Mammary epithelial cell (primary cell): ENCODE measurements at regions not wholly inside any gene's neighbourhood (a gene's known extent, or its start where the extent isn't known, plus 50 kb on each side); places are given as distances from the start of the nearest gene placed in this dataset.
"Not testable (repeated sequence)": the region's sequence is repeated elsewhere in the genome, so short reads cannot be mapped to it uniquely, and the experiment has no call there.

Experiments
- EZH2 ChIP-seq: IDR thresholded peaks from 2 replicates; pipeline ENCODE4 v1.6.1; 2012; ENCODE audit warnings: low read length, inconsistent platforms, borderline replicate concordance
- TF ChIP-seq, protein P1 (sequence below), 2 donors: IDR thresholded peaks in 1 of 2; conservative IDR thresholded peaks in 1 of 2; 2 replicates each; pipeline ENCODE4 v1.5.1; 2011 to 2012; ENCODE audit warnings: inconsistent platforms in 2 of 2, low read length in 2 of 2, mild to moderate bottlenecking in 2 of 2, control low read depth in 1 of 2, low read depth in 1 of 2; ENCODE audit not compliant: insufficient read depth in 1 of 2; ENCODE audit errors: extremely low read depth in 1 of 2

GRCh38 chr22:22774762-22775161, 112.9 kb upstream of the IGLL5 start:
- TF ChIP-seq, protein P1, sequence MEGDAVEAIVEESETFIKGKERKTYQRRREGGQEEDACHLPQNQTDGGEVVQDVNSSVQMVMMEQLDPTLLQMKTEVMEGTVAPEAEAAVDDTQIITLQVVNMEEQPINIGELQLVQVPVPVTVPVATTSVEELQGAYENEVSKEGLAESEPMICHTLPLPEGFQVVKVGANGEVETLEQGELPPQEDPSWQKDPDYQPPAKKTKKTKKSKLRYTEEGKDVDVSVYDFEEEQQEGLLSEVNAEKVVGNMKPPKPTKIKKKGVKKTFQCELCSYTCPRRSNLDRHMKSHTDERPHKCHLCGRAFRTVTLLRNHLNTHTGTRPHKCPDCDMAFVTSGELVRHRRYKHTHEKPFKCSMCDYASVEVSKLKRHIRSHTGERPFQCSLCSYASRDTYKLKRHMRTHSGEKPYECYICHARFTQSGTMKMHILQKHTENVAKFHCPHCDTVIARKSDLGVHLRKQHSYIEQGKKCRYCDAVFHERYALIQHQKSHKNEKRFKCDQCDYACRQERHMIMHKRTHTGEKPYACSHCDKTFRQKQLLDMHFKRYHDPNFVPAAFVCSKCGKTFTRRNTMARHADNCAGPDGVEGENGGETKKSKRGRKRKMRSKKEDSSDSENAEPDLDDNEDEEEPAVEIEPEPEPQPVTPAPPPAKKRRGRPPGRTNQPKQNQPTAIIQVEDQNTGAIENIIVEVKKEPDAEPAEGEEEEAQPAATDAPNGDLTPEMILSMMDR (conservative IDR thresholded peaks at IDR 0.05 in 1 of 2, IDR thresholded peaks at IDR 0.05 in 1 of 2; ENCODE audit: extremely low read depth in 1 of 2, insufficient read depth in 1 of 2, low read depth in 1 of 2, low read length in 2 of 2) = not testable (repeated sequence)
- TF ChIP-seq EZH2 = not testable (repeated sequence)
